Astrocyte (in vitro differentiated cells and primary cell): ENCODE measurements at regions not wholly inside any gene's neighbourhood (a gene's known extent, or its start where the extent isn't known, plus 50 kb on each side); places are given as distances from the start of the nearest gene placed in this dataset.
A peak's percentile ranks its signal among the peaks of the same experiment; 100 is the strongest.

Experiments
- DNase-seq: peaks from one replicate; pipeline ENCODE4 v3.0.0-alpha.2; 2010; ENCODE audit warnings: low read depth
- FAIRE-seq: peaks from 2 replicates; lab custom pipeline; 2011; peaks lifted over from hg19 to GRCh38; lab: Jason Lieb, UNC
- H2AFZ ChIP-seq: 2 replicates; pipeline ENCODE4 v1.6.0; 2012; ENCODE audit warnings: low read depth, low read length, inconsistent platforms
- H3K27ac ChIP-seq: 2 replicates; pipeline ENCODE4 v1.5.1; 2011; ENCODE audit warnings: low read depth, low read length, inconsistent platforms
- H3K27me3 ChIP-seq: 2 replicates; pipeline ENCODE4 v1.6.0; 2011; ENCODE audit warnings: low read length, inconsistent platforms; ENCODE audit not compliant: insufficient read depth
- H3K36me3 ChIP-seq: 2 replicates; pipeline ENCODE4 v1.5.1; 2011; ENCODE audit warnings: low read length, inconsistent platforms; ENCODE audit not compliant: insufficient read depth
- H3K4me1 ChIP-seq: 2 replicates; pipeline ENCODE4 v1.5.1; 2011; ENCODE audit warnings: low read length, inconsistent platforms; ENCODE audit not compliant: insufficient read depth
- H3K4me2 ChIP-seq: 2 replicates; pipeline ENCODE4 v1.6.0; 2012; ENCODE audit warnings: low read length, inconsistent platforms
- H3K4me3 ChIP-seq: 2 replicates; pipeline ENCODE4 v1.5.1; 2011; ENCODE audit warnings: low read depth, mild to moderate bottlenecking, low read length, inconsistent platforms; ENCODE audit not compliant: insufficient read depth
- H3K79me2 ChIP-seq: 2 replicates; pipeline ENCODE4 v1.6.0; 2012; ENCODE audit warnings: mild to moderate bottlenecking, low read length, inconsistent platforms; ENCODE audit not compliant: insufficient read depth
- H3K9ac ChIP-seq: 2 replicates; pipeline ENCODE4 v1.6.0; 2012; ENCODE audit warnings: mild to moderate bottlenecking, low read length, inconsistent platforms
- H3K9me3 ChIP-seq: 2 replicates; pipeline ENCODE4 v1.5.1; 2012; ENCODE audit warnings: low read depth, mild to moderate bottlenecking, low read length, inconsistent platforms; ENCODE audit not compliant: insufficient read depth
- H4K20me1 ChIP-seq: 2 replicates; pipeline ENCODE4 v1.6.0; 2012; ENCODE audit warnings: low read length, inconsistent platforms; ENCODE audit not compliant: insufficient read depth
- H3K27ac Mint-ChIP-seq: one replicate; pipeline ENCODE4 v1.8.0; 2021; ENCODE audit warnings: mild to moderate bottlenecking, mixed read lengths; ENCODE audit not compliant: unreplicated experiment
- H3K27me3 Mint-ChIP-seq: one replicate; pipeline ENCODE4 v1.8.0; 2021; ENCODE audit warnings: low read depth, mixed read lengths; ENCODE audit not compliant: unreplicated experiment
- H3K36me3 Mint-ChIP-seq: one replicate; pipeline ENCODE4 v1.8.0; 2021; ENCODE audit warnings: low read depth, mixed read lengths; ENCODE audit not compliant: unreplicated experiment
- H3K4me1 Mint-ChIP-seq: one replicate; pipeline ENCODE4 v1.8.0; 2021; ENCODE audit warnings: low read depth, mixed read lengths; ENCODE audit not compliant: unreplicated experiment
- H3K4me3 Mint-ChIP-seq: one replicate; pipeline ENCODE4 v1.8.0; 2021; ENCODE audit warnings: mild to moderate bottlenecking, moderate library complexity, mixed read lengths; ENCODE audit not compliant: unreplicated experiment
- H3K9me3 Mint-ChIP-seq: one replicate; pipeline ENCODE4 v1.8.0; 2021; ENCODE audit warnings: mild to moderate bottlenecking, mixed read lengths; ENCODE audit not compliant: unreplicated experiment
- EZH2 ChIP-seq: IDR thresholded peaks from 2 replicates; pipeline ENCODE4 v1.6.1; 2012; ENCODE audit warnings: mild to moderate bottlenecking, low read length, inconsistent platforms; ENCODE audit not compliant: insufficient read depth
- TF ChIP-seq, protein P1 (sequence below): IDR thresholded peaks from 2 replicates; pipeline ENCODE4 v1.5.1; 2011; ENCODE audit warnings: low read depth, mild to moderate bottlenecking, inconsistent platforms, low read length, moderate library complexity; ENCODE audit not compliant: insufficient read depth

DNA sequence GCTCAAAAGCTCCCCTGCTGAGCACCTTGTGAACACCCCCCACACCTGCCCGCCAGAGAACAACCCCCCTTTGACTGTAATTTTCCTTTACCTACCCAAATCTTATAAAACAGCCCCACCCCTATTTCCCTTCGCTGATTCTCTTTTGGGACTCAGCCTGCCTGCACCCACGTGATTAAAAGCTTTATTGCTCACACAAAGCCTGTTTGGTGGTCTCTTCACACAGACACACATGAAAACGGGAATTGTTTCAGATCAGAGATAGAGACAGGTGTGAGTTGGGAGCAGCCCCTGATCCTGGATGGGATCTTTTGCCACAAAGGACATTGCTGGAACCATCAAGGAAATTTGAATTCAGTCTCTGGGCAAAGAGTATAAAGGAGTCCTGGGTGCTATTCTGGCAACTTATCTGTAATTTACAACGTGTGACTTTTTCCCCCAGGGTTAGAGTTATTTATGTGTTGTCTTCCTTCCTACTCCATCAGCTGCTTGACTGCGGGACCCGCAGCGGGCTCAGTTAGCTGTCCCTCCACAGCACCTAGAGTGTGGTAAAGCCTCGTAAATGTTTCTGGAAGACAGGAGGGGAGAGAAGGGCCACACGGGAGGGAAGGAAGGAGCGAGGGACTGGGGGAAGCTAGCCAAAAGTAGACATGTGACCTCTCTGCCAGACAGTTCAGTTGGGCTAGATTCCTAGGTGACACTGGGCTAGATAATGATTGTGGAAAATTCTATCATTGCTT is 437.0 kb downstream of the ZNF608 start:
- Histone ChIP-seq H2AFZ (no peak overlapping the region), H3K4me3 (no peak overlapping the region), H3K9me3 (no peaks in the 10 kb centered on the region), H3K27ac (no peak overlapping the region), H3K4me2 (no peak overlapping the region), H4K20me1 (no peaks in the 10 kb centered on the region), H3K79me2 (no peaks in the 10 kb centered on the region), H3K4me1 (no peaks in the 10 kb centered on the region), H3K27me3 (no peaks in the 10 kb centered on the region), H3K36me3 (no peaks in the 10 kb centered on the region), H3K9ac (no peak overlapping the region)
- FAIRE-seq (no peak), DNase-seq (no peak)
- Mint-ChIP-seq H3K36me3 (peaks cover 2% of the 10 kb centered on the region), H3K4me1 (no peaks in the 10 kb centered on the region), H3K4me3 (no peak overlapping the region), H3K27ac (no peak overlapping the region), H3K27me3 (no peaks in the 10 kb centered on the region), H3K9me3 (no peaks in the 10 kb centered on the region)
- TF ChIP-seq, protein P1, sequence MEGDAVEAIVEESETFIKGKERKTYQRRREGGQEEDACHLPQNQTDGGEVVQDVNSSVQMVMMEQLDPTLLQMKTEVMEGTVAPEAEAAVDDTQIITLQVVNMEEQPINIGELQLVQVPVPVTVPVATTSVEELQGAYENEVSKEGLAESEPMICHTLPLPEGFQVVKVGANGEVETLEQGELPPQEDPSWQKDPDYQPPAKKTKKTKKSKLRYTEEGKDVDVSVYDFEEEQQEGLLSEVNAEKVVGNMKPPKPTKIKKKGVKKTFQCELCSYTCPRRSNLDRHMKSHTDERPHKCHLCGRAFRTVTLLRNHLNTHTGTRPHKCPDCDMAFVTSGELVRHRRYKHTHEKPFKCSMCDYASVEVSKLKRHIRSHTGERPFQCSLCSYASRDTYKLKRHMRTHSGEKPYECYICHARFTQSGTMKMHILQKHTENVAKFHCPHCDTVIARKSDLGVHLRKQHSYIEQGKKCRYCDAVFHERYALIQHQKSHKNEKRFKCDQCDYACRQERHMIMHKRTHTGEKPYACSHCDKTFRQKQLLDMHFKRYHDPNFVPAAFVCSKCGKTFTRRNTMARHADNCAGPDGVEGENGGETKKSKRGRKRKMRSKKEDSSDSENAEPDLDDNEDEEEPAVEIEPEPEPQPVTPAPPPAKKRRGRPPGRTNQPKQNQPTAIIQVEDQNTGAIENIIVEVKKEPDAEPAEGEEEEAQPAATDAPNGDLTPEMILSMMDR: no peak
- no peak for TF ChIP-seq EZH2

DNA sequence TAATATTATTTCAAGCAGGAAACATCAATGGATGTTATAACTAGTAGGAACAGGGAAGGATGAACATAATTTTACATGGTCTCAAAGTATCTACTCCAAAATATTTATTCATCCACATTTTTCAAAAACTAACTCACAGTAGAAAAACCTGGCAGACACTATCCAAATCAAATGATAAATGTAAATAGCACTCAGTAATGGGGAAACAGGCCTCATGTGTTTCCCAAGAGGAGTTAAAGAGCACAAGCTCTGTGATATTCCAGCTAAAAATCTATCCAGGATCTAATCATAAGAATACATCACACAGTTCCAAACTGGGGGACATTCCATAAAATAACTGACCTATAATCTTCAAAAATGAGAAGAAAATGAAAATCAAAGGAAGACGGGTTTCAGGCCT is 443.1 kb downstream of the ZNF608 start:
- no peak for FAIRE-seq
- H3K36me3 Mint-ChIP-seq: no peaks in the 10 kb centered on the region
- no peaks in the 10 kb centered on the region for H3K27me3 Mint-ChIP-seq
- peaks cover 17% of the 10 kb centered on the region for H3K4me1 Mint-ChIP-seq
- Histone ChIP-seq H3K9ac (no peak overlapping the region), H3K9me3 (no peaks in the 10 kb centered on the region), H3K4me3 (no peak overlapping the region), H3K79me2 (no peaks in the 10 kb centered on the region), H4K20me1 (no peaks in the 10 kb centered on the region), H2AFZ (no peak overlapping the region), H3K4me2 (no peak overlapping the region), H3K4me1 (peaks cover 6% of the 10 kb centered on the region), H3K27me3 (no peaks in the 10 kb centered on the region), H3K27ac (no peak overlapping the region), H3K36me3 (no peaks in the 10 kb centered on the region)
- H3K9me3 Mint-ChIP-seq: peaks cover 2% of the 10 kb centered on the region
- no peak overlapping the region for H3K27ac Mint-ChIP-seq
- no peak overlapping the region for H3K4me3 Mint-ChIP-seq
- TF ChIP-seq, protein P1: no peak
- no peak for TF ChIP-seq EZH2
- DNase-seq: no peak

DNA sequence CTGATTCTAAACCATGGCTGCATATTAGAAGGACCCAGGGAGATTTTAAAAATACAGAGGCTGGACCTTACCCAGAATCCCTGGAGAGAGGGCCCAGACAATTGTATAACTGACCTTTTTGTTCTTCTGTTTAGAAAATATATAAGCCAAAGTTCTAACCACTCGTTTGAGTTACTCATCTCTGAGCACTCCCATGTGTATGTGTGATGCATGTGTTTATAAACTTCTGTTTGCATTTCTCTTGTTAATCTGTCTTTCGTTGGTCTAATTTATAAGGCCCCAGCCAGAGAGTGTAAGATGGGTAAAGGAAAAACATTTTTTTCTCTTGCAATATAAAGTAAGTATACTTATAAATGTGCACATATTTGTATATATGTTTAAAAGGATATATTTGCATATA is 443.9 kb downstream of the ZNF608 start:
- no peak overlapping the region for H3K9ac ChIP-seq
- no peak overlapping the region for H3K27ac ChIP-seq
- Mint-ChIP-seq H3K27ac (peak overlapping the region; percentile 86), H3K9me3 (peaks cover 2% of the 10 kb centered on the region), H3K4me1 (peaks cover 20% of the 10 kb centered on the region), H3K36me3 (no peaks in the 10 kb centered on the region), H3K27me3 (no peaks in the 10 kb centered on the region), H3K4me3 (no peak overlapping the region)
- DNase-seq (peak; percentile 26), FAIRE-seq (no peak)
- no peaks in the 10 kb centered on the region for H3K27me3 ChIP-seq
- no peaks in the 10 kb centered on the region for H4K20me1 ChIP-seq
- TF ChIP-seq EZH2: no peak
- TF ChIP-seq, protein P1: no peak
- H3K79me2 ChIP-seq: no peaks in the 10 kb centered on the region
- no peak overlapping the region for H2AFZ ChIP-seq
- H3K9me3 ChIP-seq: no peaks in the 10 kb centered on the region
- no peak overlapping the region for H3K4me3 ChIP-seq
- H3K4me1 ChIP-seq: peaks cover 6% of the 10 kb centered on the region
- no peaks in the 10 kb centered on the region for H3K36me3 ChIP-seq
- no peak overlapping the region for H3K4me2 ChIP-seq
